Common myeloid progenitor, CD34-positive (primary cell): ENCODE measurements at regions not wholly inside any gene's neighbourhood (a gene's known extent, or its start where the extent isn't known, plus 50 kb on each side); places are given as distances from the start of the nearest gene placed in this dataset.
"Not testable (repeated sequence)": the region's sequence is repeated elsewhere in the genome, so short reads cannot be mapped to it uniquely, and the experiment has no call there.

Experiments
- CTCF ChIA-PET: fragments of 350-600 bp; sonication (Branson Sonifier 250); formaldehyde crosslinking; loops from one replicate; lab custom pipeline; 2021; ENCODE audit warnings: antibody characterized with exemption; lab: Charles Lee
- POLR2A ChIA-PET: fragments of 350-600 bp; sonication (Branson Sonifier 250); formaldehyde crosslinking; loops from one replicate; lab custom pipeline; 2021; ENCODE audit warnings: antibody characterized with exemption; lab: Charles Lee
- DNase-seq, 3 donors: peaks; one replicate each; pipeline versions ENCODE4 v3.0.0 to v3.0.0-alpha.2; 2013
- H3K27ac ChIP-seq, 2 experiments: 1 replicate in 1 of 2; 2 replicates in 1 of 2; pipeline ENCODE4 v1.7.0; 2013; ENCODE audit warnings: inconsistent platforms in 2 of 2, low read length in 2 of 2, mild to moderate bottlenecking in 2 of 2, low read depth in 1 of 2, moderate library complexity in 1 of 2; ENCODE audit not compliant: severe bottlenecking in 2 of 2, insufficient read depth in 1 of 2, poor library complexity in 1 of 2
- H3K27me3 ChIP-seq, 5 experiments: replicated peaks in 2 of 5; 1 replicate in 3 of 5; 2 replicates in 2 of 5; pipeline versions ENCODE4 v1.6.1 to v1.7.0; 2013; ENCODE audit warnings: low read length in 4 of 5, mild to moderate bottlenecking in 2 of 5, moderate library complexity in 2 of 5, inconsistent platforms in 1 of 5; ENCODE audit not compliant: insufficient read depth in 5 of 5, control insufficient read depth in 4 of 5
- H3K36me3 ChIP-seq, 4 experiments: 1 replicate in 2 of 4; 2 replicates in 2 of 4; pipeline versions ENCODE4 v1.6.1 to v1.7.0; 2013; ENCODE audit warnings: low read length in 3 of 4, control low read depth in 1 of 4, mild to moderate bottlenecking in 1 of 4; ENCODE audit not compliant: control insufficient read depth in 4 of 4, insufficient read depth in 4 of 4
- H3K4me1 ChIP-seq, 4 experiments: 1 replicate in 3 of 4; 2 replicates in 1 of 4; pipeline versions ENCODE4 v1.6.1 to v1.7.1; 2013; ENCODE audit warnings: low read length in 3 of 4, mild to moderate bottlenecking in 3 of 4, control low read depth in 1 of 4, inconsistent platforms in 1 of 4, moderate library complexity in 1 of 4; ENCODE audit not compliant: control insufficient read depth in 4 of 4, insufficient read depth in 4 of 4; ENCODE audit errors: control extremely low read depth in 1 of 4
- H3K4me3 ChIP-seq, 7 experiments: 1 replicate in 4 of 7; 2 replicates in 3 of 7; pipeline versions ENCODE4 v1.5.1 to v1.7.0; 2013; ENCODE audit warnings: mild to moderate bottlenecking in 7 of 7, low read length in 6 of 7, moderate library complexity in 6 of 7, inconsistent platforms in 2 of 7, low read depth in 2 of 7, control low read depth in 1 of 7; ENCODE audit not compliant: insufficient read depth in 4 of 7, control insufficient read depth in 1 of 7; ENCODE audit errors: extremely low read depth in 1 of 7
- H3K9me3 ChIP-seq, 5 experiments: 1 replicate in 4 of 5; 2 replicates in 1 of 5; pipeline versions ENCODE4 v1.6.1 to v1.7.1; 2013; ENCODE audit warnings: low read length in 4 of 5, mild to moderate bottlenecking in 2 of 5, inconsistent platforms in 1 of 5, low read depth in 1 of 5, moderate library complexity in 1 of 5; ENCODE audit not compliant: control insufficient read depth in 4 of 5, insufficient read depth in 2 of 5; ENCODE audit errors: control extremely low read depth in 1 of 5
- WGBS: methylation state at CpG from one replicate; pipeline ENCODE4 v1.1.5; 2013; ENCODE audit not compliant: insufficient coverage; 5-methylcytosine and 5-hydroxymethylcytosine counted together

- H3K9me3 ChIP-seq: peaks cover 0 to 4% (median 0%) of the 10 kb centered on the region in 5 experiments
- DNase-seq: no peak
- H3K4me1 ChIP-seq: peaks cover 0 to 7% (median 2%) of the 10 kb centered on the region in 4 experiments
- ChIA-PET CTCF (no interaction called here), POLR2A (no interaction called here)
- no peak overlapping the region for H3K4me3 ChIP-seq
- 90% methylated on average over 7 of the region's 7 CpGs for WGBS
- H3K27me3 ChIP-seq: peaks cover 0 to 3% (median 0%) of the 10 kb centered on the region in 5 experiments
- H3K27ac ChIP-seq: no peak overlapping the region
- no peaks in the 10 kb centered on the region for H3K36me3 ChIP-seq
Measured at GRCh38 chr9:16286160-16286559, 584.3 kb downstream of the BNC2 start.

GRCh38 chr9:16289639-16290038 is 580.8 kb downstream of the BNC2 start:
- H3K27ac ChIP-seq: no peak overlapping the region
- no peak overlapping the region for H3K4me3 ChIP-seq
- POLR2A ChIA-PET: no interaction called here
- 62% methylated on average over 3 of the region's 3 CpGs for WGBS
- DNase-seq: no peak
- H3K9me3 ChIP-seq: peaks cover 0 to 4% (median 0%) of the 10 kb centered on the region in 5 experiments
- H3K4me1 ChIP-seq: peaks cover 0 to 7% (median 2%) of the 10 kb centered on the region in 4 experiments
- peaks cover 0 to 3% (median 0%) of the 10 kb centered on the region in 5 experiments for H3K27me3 ChIP-seq
- CTCF ChIA-PET: no interaction called here
- no peaks in the 10 kb centered on the region for H3K36me3 ChIP-seq

- no peak overlapping the region for H3K27ac ChIP-seq
- CTCF ChIA-PET: no interaction called here
- peaks cover 0 to 2% (median 0%) of the 10 kb centered on the region in 5 experiments for H3K9me3 ChIP-seq
- H3K36me3 ChIP-seq: no peaks in the 10 kb centered on the region
- H3K27me3 ChIP-seq: peaks cover 0 to 3% (median 0%) of the 10 kb centered on the region in 5 experiments
- peaks cover 0 to 7% (median 2%) of the 10 kb centered on the region in 4 experiments for H3K4me1 ChIP-seq
- POLR2A ChIA-PET: no interaction called here
- WGBS: 85% methylated on average over 5 of the region's 5 CpGs
- no peak overlapping the region for H3K4me3 ChIP-seq
- DNase-seq: no peak
Measured at GRCh38 chr9:16290169-16290568, 580.3 kb downstream of the BNC2 start.

- 74% methylated on average over 4 of the region's 4 CpGs for WGBS
- Histone ChIP-seq H3K36me3 (no peaks in the 10 kb centered on the region), H3K4me3 (no peak overlapping the region), H3K9me3 (peaks cover 0 to 2% (median 0%) of the 10 kb centered on the region in 5 experiments), H3K4me1 (peaks cover 0 to 7% (median 2%) of the 10 kb centered on the region in 4 experiments), H3K27ac (no peak overlapping the region), H3K27me3 (peaks cover 0 to 3% (median 0%) of the 10 kb centered on the region in 5 experiments)
- DNase-seq: no peak
- CTCF ChIA-PET: no interaction called here
- POLR2A ChIA-PET: no interaction called here
Measured at GRCh38 chr9:16291921-16292320, 578.5 kb downstream of the BNC2 start.

- no peak for DNase-seq
- Histone ChIP-seq H3K27me3 (peaks cover 0 to 3% (median 0%) of the 10 kb centered on the region in 5 experiments), H3K27ac (no peak overlapping the region), H3K9me3 (peaks cover 0 to 2% (median 0%) of the 10 kb centered on the region in 5 experiments), H3K36me3 (no peaks in the 10 kb centered on the region), H3K4me3 (no peak overlapping the region), H3K4me1 (peaks cover 0 to 7% (median 2%) of the 10 kb centered on the region in 4 experiments)
- ChIA-PET CTCF (no interaction called here), POLR2A (no interaction called here)
- WGBS: 75% methylated on average over 2 of the region's 2 CpGs
Measured at GRCh38 chr9:16293610-16294009, 576.9 kb downstream of the BNC2 start.

GRCh38 chr9:16294133-16294770 is 576.2 kb downstream of the BNC2 start:
- no peak overlapping the region for H3K27ac ChIP-seq
- H3K9me3 ChIP-seq: peaks cover 0 to 2% (median 0%) of the 10 kb centered on the region in 5 experiments
- peaks cover 0 to 6% (median 2%) of the 10 kb centered on the region in 4 experiments for H3K4me1 ChIP-seq
- no peak overlapping the region for H3K4me3 ChIP-seq
- 98% methylated on average over 5 of the region's 7 CpGs for WGBS
- ChIA-PET CTCF (no interaction called here), POLR2A (no interaction called here)
- H3K27me3 ChIP-seq: peaks cover 0 to 3% (median 0%) of the 10 kb centered on the region in 5 experiments
- H3K36me3 ChIP-seq: no peaks in the 10 kb centered on the region
- DNase-seq: no peak

- H3K27me3 ChIP-seq, CTCF ChIA-PET, H3K27ac ChIP-seq, DNase-seq, H3K9me3 ChIP-seq, H3K4me3 ChIP-seq, H3K36me3 ChIP-seq, H3K4me1 ChIP-seq, POLR2A ChIA-PET: not testable (repeated sequence)
- WGBS: 91% methylated on average over 3 of the region's 5 CpGs
Measured at GRCh38 chr9:16294940-16295339, 575.5 kb downstream of the BNC2 start.
